Neuronal stem cell (in vitro differentiated cells): ENCODE measurements at regions not wholly inside any gene's neighbourhood (a gene's known extent, or its start where the extent isn't known, plus 50 kb on each side); places are given as distances from the start of the nearest gene placed in this dataset.
"Not testable (repeated sequence)": the region's sequence is repeated elsewhere in the genome, so short reads cannot be mapped to it uniquely, and the experiment has no call there.

ENCODE experiments used
- DNase-seq: peaks from one replicate; pipeline ENCODE4 v3.0.0-alpha.2; 2013; ENCODE audit warnings: low spot score
- H2AFZ ChIP-seq: one replicate; pipeline ENCODE4 v1.6.1; 2013; ENCODE audit warnings: mild to moderate bottlenecking, low read length, inconsistent platforms
- H2AK5ac ChIP-seq: 2 replicates; pipeline ENCODE4 v1.6.1; 2013; ENCODE audit warnings: low read depth, mild to moderate bottlenecking, inconsistent platforms, low read length, moderate library complexity, mixed read lengths
- H2BK120ac ChIP-seq: 2 replicates; pipeline ENCODE4 v1.6.1; 2013; ENCODE audit warnings: low read depth, mild to moderate bottlenecking, inconsistent platforms, low read length, moderate library complexity, mixed read lengths
- H2BK12ac ChIP-seq: one replicate; pipeline ENCODE4 v1.6.1; 2013; ENCODE audit warnings: low read length, inconsistent platforms
- H2BK15ac ChIP-seq: 2 replicates; pipeline ENCODE4 v1.6.1; 2013; ENCODE audit warnings: mild to moderate bottlenecking, low read length, inconsistent platforms, mixed read lengths
- H2BK5ac ChIP-seq: one replicate; pipeline ENCODE4 v1.6.1; 2013; ENCODE audit warnings: inconsistent platforms, mild to moderate bottlenecking, low read length, moderate library complexity
- H3K14ac ChIP-seq: one replicate; pipeline ENCODE4 v1.6.1; 2013; ENCODE audit warnings: low read length, inconsistent platforms
- H3K18ac ChIP-seq: 2 replicates; pipeline ENCODE4 v1.6.1; 2013; ENCODE audit warnings: low read length, inconsistent platforms
- H3K23ac ChIP-seq: 2 replicates; pipeline ENCODE4 v1.6.1; 2013; ENCODE audit warnings: low read depth, mild to moderate bottlenecking, mixed read lengths, low read length, inconsistent platforms; ENCODE audit not compliant: poor library complexity
- H3K27ac ChIP-seq: replicated peaks from 3 replicates; pipeline ENCODE4 v1.5.1; 2013; ENCODE audit warnings: low read length, inconsistent platforms
- H3K27me3 ChIP-seq, 3 experiments: 2 replicates each; pipeline ENCODE4 v1.6.1; 2013; ENCODE audit warnings: low read length in 3 of 3, mild to moderate bottlenecking in 2 of 3, inconsistent platforms in 1 of 3, low read depth in 1 of 3, mixed read lengths in 1 of 3, moderate library complexity in 1 of 3; ENCODE audit not compliant: control insufficient read depth in 3 of 3, insufficient read depth in 3 of 3
- H3K36me3 ChIP-seq, 2 donors: replicated peaks in 1 of 2; 2 replicates each; pipeline ENCODE4 v1.6.1; 2013; ENCODE audit warnings: low read length in 2 of 2; ENCODE audit not compliant: control insufficient read depth in 2 of 2, insufficient read depth in 2 of 2
- H3K4ac ChIP-seq: 2 replicates; pipeline ENCODE4 v1.6.1; 2013; ENCODE audit warnings: inconsistent platforms, mild to moderate bottlenecking, low read length, moderate library complexity
- H3K4me1 ChIP-seq, 2 donors: 1 replicate in 1 of 2; 2 replicates in 1 of 2; pipeline ENCODE4 v1.6.1; 2013; ENCODE audit warnings: low read length in 2 of 2, low read depth in 1 of 2; ENCODE audit not compliant: control insufficient read depth in 2 of 2, insufficient read depth in 1 of 2
- H3K4me2 ChIP-seq: one replicate; pipeline ENCODE4 v1.6.1; 2013; ENCODE audit warnings: mild to moderate bottlenecking, low read length, inconsistent platforms; ENCODE audit not compliant: insufficient read depth, poor library complexity, severe bottlenecking
- H3K4me3 ChIP-seq, 2 donors: 2 replicates each; pipeline ENCODE4 v1.5.1; 2013; ENCODE audit warnings: low read length in 2 of 2, mild to moderate bottlenecking in 2 of 2, inconsistent platforms in 1 of 2, moderate library complexity in 1 of 2
- H3K79me1 ChIP-seq: one replicate; pipeline ENCODE4 v1.6.1; 2013; ENCODE audit warnings: low read depth, mild to moderate bottlenecking, inconsistent platforms, low read length, moderate library complexity
- H3K9ac ChIP-seq: one replicate; pipeline ENCODE4 v1.6.1; 2013; ENCODE audit warnings: mild to moderate bottlenecking, low read depth, low read length, inconsistent platforms; ENCODE audit not compliant: poor library complexity
- H3K9me3 ChIP-seq, 2 donors: replicated peaks in 1 of 2; 2 replicates each; pipeline versions ENCODE3 to v1.6.1; 2013; ENCODE audit warnings: low read length in 2 of 2, mild to moderate bottlenecking in 2 of 2, inconsistent platforms in 1 of 2, low read depth in 1 of 2, mixed read lengths in 1 of 2, moderate library complexity in 1 of 2; ENCODE audit not compliant: control insufficient read depth in 2 of 2, insufficient read depth in 1 of 2
- H4K8ac ChIP-seq: one replicate; pipeline ENCODE4 v1.6.1; 2013; ENCODE audit warnings: low read depth, mild to moderate bottlenecking, inconsistent platforms, low read length, moderate library complexity
- H4K91ac ChIP-seq: one replicate; pipeline ENCODE4 v1.6.1; 2013; ENCODE audit warnings: low read length, low read depth, mild to moderate bottlenecking, inconsistent platforms; ENCODE audit not compliant: poor library complexity
- WGBS, 2 donors: extraction: QIAGEN DNeasy Blood & Tissue Kit; methylation state at CpG; one replicate each; pipeline ENCODE4 v1.1.7; 2013; ENCODE audit warnings: missing lambda C conversion rate in 2 of 2, mixed read lengths in 1 of 2; ENCODE audit not compliant: insufficient read length in 2 of 2, insufficient replicate concordance in 1 of 2; ENCODE audit errors: extremely low coverage in 2 of 2; 5-methylcytosine and 5-hydroxymethylcytosine counted together

- Histone ChIP-seq H2BK15ac (no peak overlapping the region), H4K91ac (no peak overlapping the region), H3K4me1 (no peaks in the 10 kb centered on the region), H3K79me1 (no peaks in the 10 kb centered on the region), H3K27me3 (no peaks in the 10 kb centered on the region), H3K14ac (no peak overlapping the region), H3K9ac (no peak overlapping the region), H2AK5ac (no peak overlapping the region), H3K18ac (no peak overlapping the region), H3K27ac (no peak overlapping the region), H2AFZ (no peak overlapping the region), H4K8ac (no peak overlapping the region), H3K36me3 (no peaks in the 10 kb centered on the region), H3K23ac (no peak overlapping the region), H3K4me3 (no peak overlapping the region), H3K4me2 (no peak overlapping the region), H2BK12ac (no peak overlapping the region), H2BK5ac (no peak overlapping the region), H3K9me3 (no peaks in the 10 kb centered on the region), H3K4ac (no peak overlapping the region), H2BK120ac (no peak overlapping the region)
- WGBS, 2 donors: no CpG with 5 or more reads among the region's 2 CpGs
- DNase-seq: no peak
Measured at GRCh38 chr7:125425506-125425905, 495.9 kb upstream of the POT1 start.

GRCh38 chr7:125424721-125425120 is 495.1 kb upstream of the POT1 start:
- Histone ChIP-seq H3K27ac (no peak overlapping the region), H2BK5ac (no peak overlapping the region), H2BK12ac (no peak overlapping the region), H2BK15ac (no peak overlapping the region), H3K4me1 (no peaks in the 10 kb centered on the region), H3K18ac (no peak overlapping the region), H2BK120ac (no peak overlapping the region), H2AK5ac (no peak overlapping the region), H4K8ac (no peak overlapping the region), H3K27me3 (no peaks in the 10 kb centered on the region), H3K4me3 (no peak overlapping the region), H3K79me1 (no peaks in the 10 kb centered on the region), H3K9me3 (no peaks in the 10 kb centered on the region), H3K23ac (no peak overlapping the region), H3K4me2 (no peak overlapping the region), H3K36me3 (no peaks in the 10 kb centered on the region), H4K91ac (no peak overlapping the region), H2AFZ (no peak overlapping the region), H3K14ac (no peak overlapping the region), H3K4ac (no peak overlapping the region), H3K9ac (no peak overlapping the region)
- WGBS, 2 donors: no CpG with 5 or more reads among the region's 3 CpGs
- DNase-seq: no peak

GRCh38 chr7:125423458-125424155 is 494.0 kb upstream of the POT1 start:
- no peak overlapping the region for H4K91ac ChIP-seq
- H3K18ac ChIP-seq: no peak overlapping the region
- H3K9ac ChIP-seq: no peak overlapping the region
- no peak overlapping the region for H3K4ac ChIP-seq
- H2AK5ac ChIP-seq: no peak overlapping the region
- H3K27me3 ChIP-seq: no peaks in the 10 kb centered on the region
- no peaks in the 10 kb centered on the region for H3K9me3 ChIP-seq
- H3K4me2 ChIP-seq: no peak overlapping the region
- no peak for DNase-seq
- H4K8ac ChIP-seq: no peak overlapping the region
- no peak overlapping the region for H2BK120ac ChIP-seq
- H2BK5ac ChIP-seq: no peak overlapping the region
- H2AFZ ChIP-seq: no peak overlapping the region
- no peaks in the 10 kb centered on the region for H3K4me1 ChIP-seq
- H2BK12ac ChIP-seq: no peak overlapping the region
- no peaks in the 10 kb centered on the region for H3K36me3 ChIP-seq
- H3K23ac ChIP-seq: no peak overlapping the region
- H3K79me1 ChIP-seq: no peaks in the 10 kb centered on the region
- H2BK15ac ChIP-seq: no peak overlapping the region
- H3K14ac ChIP-seq: no peak overlapping the region
- H3K27ac ChIP-seq: no peak overlapping the region
- no peak overlapping the region for H3K4me3 ChIP-seq

GRCh38 chr7:125421407-125421806 is 491.8 kb upstream of the POT1 start:
- H3K27ac ChIP-seq, H3K14ac ChIP-seq, H2BK15ac ChIP-seq, H2BK120ac ChIP-seq, H3K18ac ChIP-seq, H3K4me3 ChIP-seq, H4K8ac ChIP-seq, H2AFZ ChIP-seq, H2BK12ac ChIP-seq, H3K23ac ChIP-seq, H2AK5ac ChIP-seq, H3K27me3 ChIP-seq, H2BK5ac ChIP-seq, H3K4ac ChIP-seq, H3K4me2 ChIP-seq, H4K91ac ChIP-seq, H3K79me1 ChIP-seq, H3K4me1 ChIP-seq, H3K9me3 ChIP-seq, H3K9ac ChIP-seq, H3K36me3 ChIP-seq, DNase-seq: not testable (repeated sequence)
- WGBS, 2 donors: no CpG with 5 or more reads among the region's 3 CpGs
